GM18519 (cell line): ENCODE measurements at regions not wholly inside any gene's neighbourhood (a gene's known extent, or its start where the extent isn't known, plus 50 kb on each side); places are given as distances from the start of the nearest gene placed in this dataset.
A peak's percentile ranks its signal among the peaks of the same experiment; 100 is the strongest.
"Not testable (repeated sequence)": the region's sequence is repeated elsewhere in the genome, so short reads cannot be mapped to it uniquely, and the experiment has no call there.

Experiments used
- ATAC-seq: cut with Tn5 transposase; IDR thresholded peaks from one replicate; pipeline ENCODE4 v1.9.1; 2021; ENCODE audit warnings: mild to moderate bottlenecking, moderate library complexity; ENCODE audit not compliant: unreplicated experiment, low FRiP score

DNA sequence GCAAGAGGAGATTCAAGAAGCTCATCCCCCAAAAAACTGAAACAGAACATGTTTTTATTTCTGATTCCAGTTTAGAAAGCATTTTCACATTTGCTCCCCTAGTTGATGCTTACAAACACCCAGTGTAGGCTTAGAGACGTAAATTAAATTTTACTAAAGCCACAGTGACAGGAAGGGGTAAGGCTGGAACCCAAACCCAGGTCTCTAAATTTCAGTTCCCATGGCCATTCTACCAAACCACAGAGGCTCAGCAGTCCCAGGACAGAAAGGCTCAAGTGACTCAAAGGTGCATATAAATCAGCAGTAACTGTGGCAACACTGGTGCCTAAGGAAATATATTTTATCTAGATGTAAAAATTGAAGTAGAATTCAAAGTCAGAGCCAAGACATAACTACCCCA is 128.7 kb downstream of the CEP120 start:
- peak; percentile 58 for ATAC-seq

DNA sequence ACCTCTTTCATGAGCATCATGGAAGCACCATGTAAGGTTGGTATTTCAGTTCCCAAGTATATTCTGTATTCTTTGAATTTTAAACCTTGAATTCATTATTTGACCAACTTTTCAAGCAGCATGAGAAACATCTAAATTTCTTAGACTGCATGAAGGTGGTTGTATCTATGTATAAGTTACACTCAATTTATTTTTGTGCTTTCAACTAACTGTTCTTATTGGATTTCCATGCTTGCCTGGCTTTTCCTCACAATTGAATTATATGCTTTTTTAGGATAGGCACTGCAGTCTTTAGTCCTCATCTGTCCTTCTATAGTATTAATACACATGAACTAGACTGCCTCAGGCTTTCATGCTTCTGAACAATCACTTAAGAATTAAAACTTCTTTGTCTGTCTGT is 134.0 kb downstream of the CEP120 start:
- ATAC-seq: no peak

DNA sequence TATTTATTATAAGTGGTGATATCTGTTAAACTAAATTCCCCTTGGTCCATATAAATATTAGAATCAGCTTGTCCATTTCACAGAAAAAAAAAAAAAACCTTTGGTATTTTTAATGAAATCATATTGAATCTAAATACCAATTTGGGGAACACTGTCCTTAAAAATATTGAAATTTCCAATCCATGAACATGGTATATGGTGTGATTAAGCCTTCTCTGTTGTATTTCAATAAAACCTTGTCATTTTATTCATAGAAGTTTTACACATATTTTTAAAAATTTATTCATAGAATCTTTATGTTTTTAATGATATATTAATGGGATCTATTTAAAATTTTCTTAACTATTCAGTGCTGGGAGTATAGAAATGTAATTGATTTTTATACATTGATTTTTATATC is 135.3 kb downstream of the CEP120 start:
- no peak for ATAC-seq

DNA sequence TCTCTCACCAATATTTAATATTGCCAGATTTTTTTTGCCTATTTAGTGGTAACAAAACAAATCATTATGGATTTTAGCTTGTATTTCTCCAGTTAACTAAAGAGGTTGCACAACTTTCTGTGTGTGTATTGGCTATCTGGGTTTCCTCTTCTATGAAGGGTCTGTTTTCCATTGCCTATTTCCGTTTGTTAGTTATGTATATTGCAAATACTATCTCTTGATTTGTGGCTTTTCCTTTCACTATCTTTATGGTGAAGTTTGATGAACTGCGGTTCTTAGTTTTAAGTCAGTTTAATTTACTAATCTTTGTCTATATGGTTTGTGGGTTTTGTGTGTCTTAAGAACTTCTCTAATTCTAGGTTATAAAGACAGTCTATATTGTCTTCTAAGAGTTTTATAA is 136.3 kb downstream of the CEP120 start:
- ATAC-seq: no peak

DNA sequence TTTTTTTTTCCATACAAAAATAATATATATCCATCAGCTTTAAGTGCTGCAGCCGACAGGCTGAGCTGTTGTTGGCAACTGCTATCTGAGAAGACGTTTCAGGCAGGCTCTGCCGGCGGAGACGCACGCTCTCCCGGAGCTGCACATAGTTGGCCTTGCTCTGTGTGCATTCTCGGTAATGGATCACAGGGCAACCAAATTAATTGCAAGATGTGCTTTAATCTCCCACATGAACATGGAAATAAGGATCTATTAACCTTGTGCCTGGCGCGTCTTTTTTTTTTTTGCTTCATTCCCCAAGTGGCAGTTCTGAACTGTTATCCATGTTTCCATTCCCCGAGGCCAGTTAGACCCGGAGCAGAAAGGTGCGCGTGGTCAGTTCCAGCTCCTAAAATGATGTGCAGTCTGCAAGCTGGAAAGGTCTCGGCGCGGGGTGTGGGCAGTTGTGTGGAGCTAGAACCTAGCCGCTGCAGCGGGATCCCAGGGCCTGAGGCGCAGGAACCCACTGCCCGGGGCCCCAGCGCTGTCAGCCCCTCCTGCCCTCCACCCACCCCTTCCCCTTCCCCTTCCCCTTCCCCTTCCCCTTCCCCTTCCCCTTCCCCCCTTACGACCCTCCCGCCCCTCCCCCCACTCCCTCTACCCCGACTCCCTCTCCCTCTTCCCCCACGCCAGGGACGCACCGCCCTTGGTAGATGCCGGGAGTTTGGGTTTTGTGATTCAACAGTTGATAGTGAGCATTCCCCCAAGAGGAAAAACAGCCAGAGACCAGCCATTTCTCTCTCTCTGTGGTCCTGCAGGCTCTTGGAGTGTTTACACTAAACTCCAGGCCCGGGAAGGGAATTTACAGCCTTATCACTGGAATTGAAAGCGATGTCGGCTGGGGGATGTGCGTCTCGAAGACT is 137.8 kb downstream of the CEP120 start:
- ATAC-seq: no peak

DNA sequence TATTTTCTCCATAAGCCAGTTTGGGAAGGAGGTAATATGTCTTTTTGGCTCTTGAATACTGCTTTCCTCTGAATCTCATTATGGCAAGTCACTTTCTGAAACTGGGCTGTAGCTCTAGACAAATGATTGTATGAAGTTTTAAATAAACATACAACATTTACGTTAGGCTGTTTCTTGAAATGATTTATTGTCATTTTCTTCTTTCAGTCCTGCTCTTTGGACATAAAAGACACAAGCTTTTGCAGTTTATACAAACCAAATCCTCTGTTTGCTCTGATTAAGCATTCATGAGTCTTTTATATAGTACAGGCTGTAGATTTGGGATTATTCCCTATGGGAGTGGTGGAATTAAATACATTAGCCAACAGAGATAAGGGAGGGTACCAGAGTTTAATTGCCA is 139.7 kb downstream of the CEP120 start:
- no peak for ATAC-seq

DNA sequence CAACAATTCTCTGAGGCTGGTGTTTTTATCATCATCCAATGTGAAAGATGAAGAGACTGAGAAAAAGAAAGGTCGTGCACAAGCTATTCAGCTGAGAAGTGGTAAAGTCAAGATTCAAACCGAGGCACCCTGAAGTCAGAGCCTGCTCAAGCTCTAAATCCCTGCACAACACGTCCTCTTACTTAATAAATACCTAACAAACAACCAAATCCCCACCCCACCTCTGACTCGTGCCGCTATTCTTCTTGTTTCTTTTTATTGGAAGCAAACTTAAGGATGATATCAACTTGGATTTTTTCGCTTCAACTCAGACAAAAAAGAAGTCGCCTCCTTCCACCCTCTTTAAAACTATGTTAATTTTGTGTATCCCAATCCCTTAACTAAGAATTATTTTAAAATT is 140.2 kb downstream of the CEP120 start:
- ATAC-seq: no peak

DNA sequence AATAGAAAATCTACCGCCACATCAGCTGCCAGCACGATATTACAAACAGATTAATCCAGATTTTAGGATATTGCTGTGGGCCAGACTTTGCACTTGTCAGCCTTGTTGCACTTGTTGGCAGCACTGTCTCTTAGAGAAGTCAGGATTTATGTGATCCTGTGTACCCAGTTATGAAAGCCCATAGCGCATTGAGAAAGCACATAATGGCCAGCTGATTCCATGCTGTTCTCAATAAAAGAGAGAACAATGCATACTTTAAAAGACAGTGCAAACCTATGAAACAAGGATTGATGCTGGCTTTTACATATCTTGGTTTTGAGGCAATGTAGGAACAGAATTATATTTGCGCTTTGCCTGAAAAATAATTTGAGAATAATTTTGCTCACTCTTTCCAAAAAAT is 140.8 kb downstream of the CEP120 start:
- ATAC-seq: no peak

DNA sequence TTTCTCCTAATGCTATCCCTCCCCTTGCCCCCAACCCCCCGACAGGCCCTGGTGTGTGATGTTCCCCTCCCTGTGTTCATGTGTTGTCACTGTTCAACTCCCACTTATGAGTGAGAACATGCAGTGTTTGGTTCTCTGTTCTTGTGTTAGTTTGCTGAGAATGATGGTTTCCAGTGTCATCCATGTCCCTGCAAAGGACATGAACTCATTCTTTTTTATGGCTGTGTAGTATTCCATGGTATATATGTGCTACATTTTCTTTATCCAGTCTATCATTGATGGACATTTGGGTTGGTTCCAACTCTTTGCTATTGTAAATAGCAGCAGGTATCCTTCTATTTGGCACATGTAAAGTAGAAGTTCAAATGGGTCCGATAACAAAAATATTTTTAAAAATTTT is 142.3 kb downstream of the CEP120 start:
- ATAC-seq: not testable (repeated sequence)

DNA sequence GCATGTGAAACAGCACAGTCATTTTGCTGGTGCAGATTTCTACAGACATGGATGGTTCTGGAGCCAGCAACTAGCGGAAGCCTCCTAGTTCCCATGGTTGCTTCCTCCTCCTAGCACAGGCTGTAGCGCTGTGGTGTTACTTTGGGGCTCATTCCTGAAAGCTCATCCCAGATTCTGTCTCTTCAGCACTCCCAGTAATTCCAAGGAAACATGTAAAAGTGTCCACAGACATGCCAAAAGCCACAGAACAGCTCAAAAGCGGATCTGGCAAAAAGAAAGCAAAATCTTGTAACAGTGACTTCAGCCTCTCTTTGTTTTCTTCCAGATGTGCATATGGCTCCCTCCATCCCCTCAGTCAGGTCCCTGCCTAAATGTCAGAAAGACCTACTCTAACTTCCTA is 144.1 kb downstream of the CEP120 start:
- no peak for ATAC-seq

DNA sequence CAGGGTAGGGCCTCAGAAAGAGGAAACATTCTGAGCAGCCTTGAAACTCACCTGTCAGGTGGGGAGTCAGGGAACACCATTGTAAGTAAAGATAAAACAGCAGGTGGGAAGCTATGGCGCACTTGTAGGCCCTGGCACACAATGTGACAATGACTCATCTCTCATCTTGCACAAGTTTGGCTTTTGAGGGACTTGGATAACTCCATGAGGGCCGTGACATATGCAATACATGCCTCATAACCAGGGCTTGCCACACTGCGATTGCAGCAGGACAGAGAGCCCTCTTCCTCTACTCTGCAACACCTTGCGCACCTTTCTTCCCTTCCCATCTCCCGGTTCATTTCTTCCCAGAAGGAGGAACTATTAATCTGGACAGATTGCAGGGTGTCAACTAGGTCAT is 144.9 kb downstream of the CEP120 start:
- no peak for ATAC-seq

DNA sequence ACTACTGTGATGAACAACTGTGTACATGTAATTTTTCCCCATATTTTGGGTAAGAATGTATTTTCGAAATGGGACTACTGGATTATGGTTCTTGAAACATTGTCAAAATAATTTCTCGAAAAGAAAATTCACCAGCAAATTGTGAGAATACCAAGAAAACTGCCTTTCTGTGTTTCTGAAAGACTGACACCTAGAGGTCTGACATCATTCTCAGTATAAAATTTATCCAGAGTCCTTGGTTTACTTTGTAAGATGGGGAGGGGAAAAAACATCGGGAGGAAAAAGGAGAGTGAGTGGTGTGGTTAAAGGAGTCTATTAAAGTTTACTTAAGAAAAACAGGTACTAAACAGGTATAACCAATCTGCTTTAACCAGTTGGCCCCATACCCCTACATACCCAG is 149.2 kb downstream of the CEP120 start:
- no peak for ATAC-seq

DNA sequence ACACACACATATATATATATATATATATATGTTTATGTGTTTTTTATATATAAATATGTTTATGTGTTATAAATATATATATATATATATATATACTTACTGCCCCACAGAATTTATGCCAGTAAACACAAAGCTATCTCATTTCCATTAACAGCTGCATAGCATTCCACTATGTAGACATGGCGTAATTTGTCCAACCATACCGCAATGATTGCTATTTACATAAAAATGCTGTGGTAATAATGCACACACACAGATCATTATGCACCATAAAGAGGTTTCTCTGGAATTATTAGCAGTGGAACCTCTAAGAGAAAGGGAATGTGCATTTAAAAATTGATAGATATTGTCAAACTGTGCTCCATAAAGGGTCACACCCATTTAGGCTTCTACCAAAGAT is 150.1 kb downstream of the CEP120 start:
- ATAC-seq: no peak

DNA sequence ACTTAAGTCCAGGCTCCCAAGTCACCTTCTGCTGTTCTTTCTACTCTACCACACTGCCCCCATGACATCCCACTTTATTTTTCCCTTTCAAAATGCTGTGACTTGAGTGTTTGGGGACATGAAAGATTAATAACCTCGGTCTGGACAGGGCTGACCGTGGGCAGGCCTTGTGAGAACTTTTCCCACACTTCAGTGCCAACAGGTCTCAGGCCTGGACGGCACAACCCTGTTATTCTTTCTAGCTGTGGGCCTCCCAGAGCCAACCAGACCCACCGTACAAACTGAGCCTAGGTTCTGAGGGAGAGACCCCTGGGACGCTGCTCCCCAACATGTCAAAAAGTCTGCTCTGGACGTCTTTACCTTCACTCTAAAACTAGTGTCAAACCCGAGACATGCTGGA is 153.4 kb downstream of the CEP120 start:
- no peak for ATAC-seq

DNA sequence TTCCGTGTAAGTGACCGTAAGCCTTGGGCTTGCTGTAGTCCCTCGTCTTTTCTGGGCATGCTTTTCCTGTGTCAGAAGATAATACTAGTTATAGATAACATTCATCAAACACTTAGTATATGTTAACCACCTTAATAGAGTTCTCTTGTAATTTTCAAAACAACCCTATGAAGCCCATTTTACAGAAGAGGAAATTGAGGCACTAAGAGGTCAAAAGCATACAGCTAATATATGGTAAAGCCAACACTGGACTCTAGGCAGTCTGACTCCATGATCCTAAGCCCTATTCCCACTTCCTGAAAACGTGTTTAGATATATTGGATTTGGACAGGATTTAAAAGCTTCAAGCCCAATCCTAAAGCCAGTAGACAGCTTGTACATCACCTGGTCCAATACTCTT is 153.8 kb downstream of the CEP120 start:
- no peak for ATAC-seq

DNA sequence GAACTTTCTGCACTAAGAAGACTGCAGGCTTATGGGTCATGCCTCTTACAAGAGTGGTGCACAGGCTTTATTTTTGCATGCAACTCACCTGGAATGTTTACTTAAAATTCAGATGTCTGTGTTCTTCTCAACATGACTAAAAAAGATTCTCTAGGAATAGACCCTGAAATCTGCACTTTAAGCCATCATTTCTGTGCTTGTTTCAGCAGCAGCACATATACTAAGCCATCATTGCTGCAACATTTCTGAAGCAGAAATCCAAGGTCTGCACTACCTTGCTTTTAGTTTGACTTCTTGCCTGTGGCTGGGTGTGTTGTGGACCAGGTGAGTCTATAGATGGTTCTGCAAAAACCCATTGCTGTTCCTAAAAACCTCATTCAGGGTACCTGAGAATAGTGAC is 156.8 kb downstream of the CEP120 start:
- no peak for ATAC-seq

DNA sequence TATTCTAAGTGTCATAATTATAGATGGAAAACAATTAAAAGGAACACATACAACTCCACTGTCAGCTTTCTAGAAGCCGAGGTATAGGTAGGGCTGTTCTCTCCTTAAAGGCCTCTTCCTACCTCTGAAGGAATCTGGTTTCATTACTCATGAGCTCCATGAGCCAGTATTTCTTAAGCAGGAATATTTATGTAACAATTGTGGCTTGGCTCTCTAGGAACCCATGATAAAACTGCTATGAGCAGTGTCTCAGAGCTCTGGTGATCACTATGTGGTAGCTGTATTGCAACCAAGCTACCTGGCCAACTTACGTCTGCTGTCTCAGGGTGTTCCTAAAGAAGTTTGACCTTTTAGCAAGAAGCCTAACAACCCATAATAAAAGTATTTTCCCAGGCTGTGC is 157.7 kb downstream of the CEP120 start:
- no peak for ATAC-seq

DNA sequence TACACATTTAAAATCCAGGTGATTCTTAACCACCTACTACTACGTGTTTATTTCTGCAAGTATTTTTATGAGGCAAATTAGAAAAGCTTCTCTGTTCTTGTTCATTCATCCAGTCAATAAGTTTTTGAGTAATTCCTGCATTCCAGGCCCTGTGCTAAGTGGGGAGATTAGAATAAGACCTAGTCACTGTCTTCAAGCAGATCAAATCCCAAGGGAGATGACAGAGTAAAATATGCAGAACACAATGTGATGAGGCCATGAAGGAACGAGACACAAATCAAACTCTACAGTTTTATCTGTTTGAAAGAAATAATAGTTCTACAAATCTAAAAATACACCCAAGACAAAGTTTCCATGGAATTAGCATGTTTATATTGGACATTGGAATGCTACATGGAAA is 158.8 kb downstream of the CEP120 start:
- ATAC-seq: no peak

DNA sequence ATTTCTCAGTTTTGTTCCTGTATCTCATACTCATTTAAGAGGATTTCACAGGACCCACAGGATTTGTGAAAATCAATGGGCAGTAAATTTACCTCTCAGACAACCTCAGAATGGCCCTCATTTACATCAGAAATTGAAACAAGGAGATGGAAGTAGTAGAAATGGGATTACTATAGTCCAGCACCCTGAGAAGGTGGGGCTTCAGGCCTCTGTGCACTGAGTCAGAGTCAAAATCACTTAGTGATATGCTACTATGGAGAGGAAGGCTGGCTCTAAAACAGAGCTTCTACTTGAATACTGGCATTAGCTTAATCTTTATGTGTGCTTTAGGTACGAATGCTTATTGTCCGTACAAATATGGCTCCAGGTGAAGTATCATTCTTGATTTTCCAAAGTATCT is 159.3 kb downstream of the CEP120 start:
- ATAC-seq: no peak

DNA sequence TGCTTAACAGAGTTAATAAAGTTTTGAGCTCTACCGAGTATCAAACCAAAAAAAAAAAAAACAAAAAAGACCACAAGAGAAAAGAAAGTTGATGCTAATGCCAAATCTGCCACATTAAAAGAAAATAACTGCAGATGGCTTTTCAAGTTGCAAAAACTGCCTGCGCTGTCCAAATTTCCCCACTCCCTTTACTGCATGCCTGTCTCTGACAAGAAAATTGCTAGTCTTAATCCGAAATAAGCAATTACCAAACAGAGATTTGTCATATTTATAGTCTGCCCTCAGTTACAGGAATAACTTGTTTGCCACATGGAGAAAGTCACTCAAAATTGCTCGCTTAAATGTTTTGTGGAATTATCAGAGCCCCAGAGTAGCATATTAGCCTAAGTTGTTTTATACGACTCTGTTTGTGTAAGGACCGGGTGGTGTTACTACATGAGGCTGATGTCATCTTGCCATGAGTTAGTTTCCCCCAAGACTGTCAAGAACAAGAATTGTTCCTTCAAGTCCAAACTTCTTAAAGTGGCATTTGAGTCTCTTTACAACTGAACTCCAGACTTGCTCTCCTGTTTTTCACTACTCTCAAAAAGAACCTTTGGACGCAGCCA is 160.9 kb downstream of the CEP120 start:
- ATAC-seq: no peak

DNA sequence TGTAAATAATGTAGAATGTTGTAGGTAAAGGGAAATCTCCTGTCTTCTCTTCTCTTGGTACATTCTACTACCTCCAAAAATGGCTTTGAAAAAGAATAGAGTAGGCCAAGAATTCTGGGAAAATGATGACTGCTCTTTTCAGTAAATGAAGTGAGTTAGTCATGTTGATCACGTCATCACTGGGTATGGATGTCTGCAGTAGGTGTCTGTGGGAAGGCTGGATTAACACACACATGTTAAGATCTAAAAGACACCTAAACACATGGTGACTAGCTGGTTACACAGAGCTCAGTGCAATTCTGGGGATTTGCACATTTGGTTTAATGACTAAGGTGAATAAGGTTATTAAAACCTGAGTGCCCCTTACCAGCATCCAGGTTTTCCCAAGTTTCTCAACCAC is 161.5 kb downstream of the CEP120 start:
- no peak for ATAC-seq

DNA sequence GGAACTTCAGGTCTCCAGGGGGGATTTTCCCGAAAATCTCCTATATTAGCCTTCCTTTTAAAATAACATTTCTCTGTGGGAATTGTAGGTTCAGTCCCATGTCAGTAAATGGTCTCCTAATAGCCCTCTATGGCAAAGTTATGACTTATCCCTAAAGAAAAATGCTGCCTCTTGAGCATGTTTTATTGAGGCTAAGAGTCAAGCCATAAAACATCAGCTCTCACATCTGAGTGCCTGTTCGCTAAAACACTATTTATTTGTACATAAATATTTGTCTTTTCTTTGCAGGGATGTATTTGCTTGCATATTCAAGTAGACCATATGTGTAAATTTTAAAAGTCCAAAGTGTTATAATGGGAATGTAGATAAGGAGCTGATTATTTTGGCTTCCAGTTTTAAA is 160.4 kb downstream of the PRDM6 start:
- ATAC-seq: no peak
